AG09309 (cell line): ENCODE measurements at regions not wholly inside any gene's neighbourhood (a gene's known extent, or its start where the extent isn't known, plus 50 kb on each side); places are given as distances from the start of the nearest gene placed in this dataset.

ENCODE experiments used
- DNase-seq: peaks from one replicate; pipeline ENCODE4 v3.0.0-alpha.2; 2010; ENCODE audit warnings: low read depth
- H3K4me3 ChIP-seq: 2 replicates; pipeline ENCODE4 v1.5.1; 2011; ENCODE audit warnings: mild to moderate bottlenecking, low read depth, low read length, moderate library complexity; ENCODE audit not compliant: control insufficient read depth
- TF ChIP-seq, protein P1 (sequence below): IDR thresholded peaks from 2 replicates; pipeline ENCODE4 v1.5.1; 2011; ENCODE audit warnings: mild to moderate bottlenecking, low read depth, low read length, inconsistent platforms; ENCODE audit not compliant: insufficient read depth, control insufficient read depth; ENCODE audit errors: missing control alignments

DNA sequence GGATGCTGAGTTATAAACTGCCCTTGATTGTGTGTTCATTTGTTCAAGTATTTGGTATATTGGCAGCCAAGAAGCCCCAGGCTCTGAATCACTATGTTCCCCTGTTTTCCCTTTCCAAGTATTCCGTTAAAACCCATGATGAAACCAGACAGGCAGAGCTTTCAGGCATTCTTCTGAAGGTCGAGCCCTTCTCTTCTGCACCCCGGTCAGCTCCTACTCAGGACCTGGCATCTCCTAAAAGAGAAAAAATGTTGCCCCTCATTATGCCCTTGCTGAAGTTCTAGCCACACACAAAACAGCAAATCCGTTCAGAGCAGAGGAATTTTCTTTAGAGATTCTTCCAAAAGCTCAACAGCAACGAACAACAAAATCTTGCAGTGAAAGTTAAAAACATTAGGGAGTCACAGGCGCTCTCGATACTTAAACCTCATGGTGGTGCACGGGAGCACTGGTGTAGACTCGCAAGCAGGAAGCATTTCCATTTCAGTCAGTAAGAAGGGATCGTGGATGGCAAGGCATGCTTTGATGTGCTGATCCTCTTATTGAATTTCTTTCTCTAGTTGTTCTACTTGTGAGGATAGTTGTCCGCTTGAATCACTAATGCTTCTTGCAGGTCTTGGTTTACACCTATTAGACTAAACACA is 264.9 kb downstream of the SKIDA1 start:
- no peak for DNase-seq
- TF ChIP-seq, protein P1, sequence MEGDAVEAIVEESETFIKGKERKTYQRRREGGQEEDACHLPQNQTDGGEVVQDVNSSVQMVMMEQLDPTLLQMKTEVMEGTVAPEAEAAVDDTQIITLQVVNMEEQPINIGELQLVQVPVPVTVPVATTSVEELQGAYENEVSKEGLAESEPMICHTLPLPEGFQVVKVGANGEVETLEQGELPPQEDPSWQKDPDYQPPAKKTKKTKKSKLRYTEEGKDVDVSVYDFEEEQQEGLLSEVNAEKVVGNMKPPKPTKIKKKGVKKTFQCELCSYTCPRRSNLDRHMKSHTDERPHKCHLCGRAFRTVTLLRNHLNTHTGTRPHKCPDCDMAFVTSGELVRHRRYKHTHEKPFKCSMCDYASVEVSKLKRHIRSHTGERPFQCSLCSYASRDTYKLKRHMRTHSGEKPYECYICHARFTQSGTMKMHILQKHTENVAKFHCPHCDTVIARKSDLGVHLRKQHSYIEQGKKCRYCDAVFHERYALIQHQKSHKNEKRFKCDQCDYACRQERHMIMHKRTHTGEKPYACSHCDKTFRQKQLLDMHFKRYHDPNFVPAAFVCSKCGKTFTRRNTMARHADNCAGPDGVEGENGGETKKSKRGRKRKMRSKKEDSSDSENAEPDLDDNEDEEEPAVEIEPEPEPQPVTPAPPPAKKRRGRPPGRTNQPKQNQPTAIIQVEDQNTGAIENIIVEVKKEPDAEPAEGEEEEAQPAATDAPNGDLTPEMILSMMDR: no peak
- H3K4me3 ChIP-seq: no peak overlapping the region

DNA sequence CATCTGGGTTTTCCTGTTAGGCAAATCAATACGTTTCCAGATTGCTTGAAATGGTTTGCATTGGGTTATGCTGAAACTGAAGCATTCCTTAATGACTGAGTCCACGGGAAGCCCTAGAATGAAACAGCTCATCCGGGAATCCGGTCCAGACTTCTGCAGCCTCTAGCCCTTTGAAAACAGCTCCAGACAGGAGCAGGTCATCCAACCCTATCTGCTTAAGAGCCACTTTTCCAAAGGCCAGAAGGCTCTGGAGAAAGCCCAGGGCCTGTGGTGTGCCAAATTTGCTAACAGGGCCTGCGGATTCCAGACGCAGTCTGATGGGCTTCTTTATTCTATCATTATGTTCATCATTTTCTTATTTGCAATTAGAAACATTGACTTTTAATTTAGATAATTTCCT is 265.4 kb downstream of the SKIDA1 start:
- TF ChIP-seq, protein P1: no peak
- DNase-seq: no peak

DNA sequence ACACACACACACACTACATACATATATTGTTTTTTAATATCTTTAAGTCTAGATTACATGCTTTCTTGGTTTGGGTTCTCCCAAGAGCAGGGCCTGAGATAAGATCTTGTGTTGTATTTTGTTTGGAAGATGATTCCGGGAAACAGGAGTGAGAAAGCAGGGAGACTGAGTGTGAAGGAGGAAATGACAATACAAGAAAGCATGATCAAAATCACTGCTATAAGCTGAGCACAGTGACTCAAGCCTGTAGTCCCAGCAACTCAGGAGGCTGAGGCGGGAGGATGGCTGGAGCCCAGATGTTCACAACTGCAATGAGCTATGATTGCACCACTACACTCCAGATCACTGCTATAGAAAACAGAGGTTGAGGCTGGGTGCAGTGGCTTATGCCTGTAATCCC is 267.6 kb downstream of the SKIDA1 start:
- no peak for DNase-seq
- no peak overlapping the region for H3K4me3 ChIP-seq
- TF ChIP-seq, protein P1: no peak

More for the DNA sequence above, 265.4 kb downstream of the SKIDA1 start:
- no peak overlapping the region for H3K4me3 ChIP-seq

DNA sequence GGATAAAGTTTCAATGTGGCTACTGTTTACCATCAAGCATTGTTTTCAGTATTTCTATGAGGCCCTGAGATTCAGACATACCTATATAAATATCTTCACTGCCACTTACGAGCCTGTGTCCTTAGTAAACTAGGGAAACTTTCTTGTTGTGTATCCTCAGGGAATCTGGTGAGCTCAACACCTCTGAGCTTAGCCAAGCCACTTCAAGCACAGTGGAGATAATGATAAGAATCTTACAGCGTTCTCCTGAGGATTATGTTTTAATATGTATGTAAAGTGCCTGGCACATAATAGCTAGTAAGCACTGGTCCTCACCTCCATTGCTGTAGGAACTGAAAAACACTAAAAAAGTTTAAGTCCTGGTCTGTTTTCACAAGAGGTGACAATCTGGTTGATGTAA is 268.3 kb downstream of the SKIDA1 start:
- no peak overlapping the region for H3K4me3 ChIP-seq
- TF ChIP-seq, protein P1: no peak
- no peak for DNase-seq

DNA sequence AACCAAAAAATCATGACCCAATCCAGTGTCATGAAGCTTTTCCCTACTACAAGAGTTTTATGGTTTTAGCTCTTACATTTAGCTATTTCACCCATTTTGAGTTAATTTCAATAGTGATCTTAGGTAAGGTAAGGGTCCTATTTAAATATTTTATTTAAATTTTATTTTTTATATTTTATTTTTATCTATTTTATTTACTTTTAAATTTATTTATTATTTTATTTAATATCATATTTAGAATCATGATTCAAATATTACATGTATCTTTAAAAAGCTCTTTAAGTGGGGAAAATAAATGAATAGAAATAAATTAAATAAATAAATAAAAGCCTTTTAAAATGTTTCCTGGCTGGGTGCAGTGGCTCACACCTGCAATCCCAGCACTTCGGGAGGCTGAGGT is 276.0 kb downstream of the SKIDA1 start:
- TF ChIP-seq, protein P1: no peak
- DNase-seq: no peak
- no peak overlapping the region for H3K4me3 ChIP-seq

DNA sequence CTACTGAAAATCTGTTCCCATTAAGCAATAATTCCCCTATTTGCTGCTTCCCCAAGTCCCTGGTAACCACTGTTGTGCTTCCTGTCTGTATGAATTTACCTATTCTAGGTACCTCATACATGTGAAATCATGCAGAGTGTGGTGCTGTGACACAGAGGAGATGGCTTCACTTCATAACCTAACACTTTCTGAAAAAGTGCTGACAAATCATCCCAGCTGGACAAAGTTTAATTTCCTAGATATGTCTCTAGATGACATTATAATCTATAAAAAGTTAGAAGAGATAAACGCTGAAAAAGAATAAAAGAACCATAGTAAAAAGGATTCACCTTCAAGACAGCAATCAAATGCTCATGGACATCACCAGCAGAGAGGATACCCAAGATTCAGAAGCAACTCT is 277.9 kb downstream of the SKIDA1 start:
- TF ChIP-seq, protein P1: no peak
- no peak for DNase-seq
- no peak overlapping the region for H3K4me3 ChIP-seq
